ENCODE measurements at regions not wholly inside any gene's neighbourhood (a gene's known extent, or its start where the extent isn't known, plus 50 kb on each side); places are given as distances from the start of the nearest gene placed in this dataset.
"Not testable (repeated sequence)": the region's sequence is repeated elsewhere in the genome, so short reads cannot be mapped to it uniquely, and the experiment has no call there.

DNA sequence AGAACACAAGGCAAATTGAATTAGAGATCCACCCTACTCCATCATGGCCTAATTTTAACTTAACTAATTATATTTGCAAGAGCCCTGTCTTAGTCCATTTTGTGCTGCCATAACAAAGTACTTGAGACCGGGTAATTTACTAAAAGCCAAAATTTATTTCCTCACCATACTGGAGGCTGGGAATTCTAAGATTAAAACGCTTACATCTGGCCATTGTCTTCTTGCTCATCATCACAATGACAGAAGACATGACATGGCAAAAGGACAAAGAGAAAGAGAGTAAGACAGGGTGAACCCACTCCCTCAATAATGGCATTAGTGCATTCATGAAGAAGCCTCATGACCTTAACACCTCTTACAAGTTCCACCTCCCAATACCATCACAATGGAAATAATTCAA, 1068.6 kb downstream of the DNAJB9 start:
- no peaks in the 10 kb centered on the region for H3K9me3 ChIP-seq (ENCODE audit: control insufficient read depth, low read depth, low read length)
- no peaks in the 10 kb centered on the region for H3K36me3 ChIP-seq (ENCODE audit: control insufficient read depth, insufficient read depth, low read length)
- no peak for DNase-seq
- no peak overlapping the region for H3K4me3 ChIP-seq (ENCODE audit: low read length)
- H3K27me3 ChIP-seq (ENCODE audit: control insufficient read depth, insufficient read depth, low read length) = no peaks in the 10 kb centered on the region
- no peak overlapping the region for H3K27ac ChIP-seq (ENCODE audit: low read length)
- H3K4me1 ChIP-seq (ENCODE audit: control insufficient read depth, insufficient read depth, low read length) = no peaks in the 10 kb centered on the region
- no CpG with 5 or more reads among the region's 2 CpGs for whole genome bisulfite sequencing (ENCODE audit: insufficient coverage, low lambda C conversion rate)

DNA sequence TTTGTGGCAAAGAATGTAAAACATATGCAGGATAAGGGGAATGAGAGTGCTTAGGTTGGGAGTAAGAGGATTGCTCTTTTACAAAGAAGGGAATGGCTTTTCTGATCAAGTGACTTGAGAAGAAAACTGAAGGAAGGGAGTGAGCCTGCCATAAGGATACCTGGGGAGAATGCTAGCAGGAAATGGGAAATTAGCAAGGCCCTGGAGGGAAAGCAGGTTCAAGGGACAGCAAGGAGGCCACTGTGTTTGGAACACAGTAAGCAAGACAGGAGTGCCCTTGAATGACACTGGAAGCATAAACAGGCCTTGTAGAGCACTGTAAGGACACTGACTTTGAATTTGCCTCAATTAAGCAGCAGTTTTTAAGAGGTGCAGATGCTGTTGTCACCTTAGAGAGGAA, 1069.9 kb downstream of the DNAJB9 start:
- H3K27ac ChIP-seq (ENCODE audit: low read length) = no peak overlapping the region
- H3K9me3 ChIP-seq (ENCODE audit: control insufficient read depth, low read depth, low read length) = no peaks in the 10 kb centered on the region
- no peaks in the 10 kb centered on the region for H3K27me3 ChIP-seq (ENCODE audit: control insufficient read depth, insufficient read depth, low read length)
- DNase-seq = no peak
- no peaks in the 10 kb centered on the region for H3K4me1 ChIP-seq (ENCODE audit: control insufficient read depth, insufficient read depth, low read length)
- no peak overlapping the region for H3K4me3 ChIP-seq (ENCODE audit: low read length)
- H3K36me3 ChIP-seq (ENCODE audit: control insufficient read depth, insufficient read depth, low read length) = no peaks in the 10 kb centered on the region

DNA sequence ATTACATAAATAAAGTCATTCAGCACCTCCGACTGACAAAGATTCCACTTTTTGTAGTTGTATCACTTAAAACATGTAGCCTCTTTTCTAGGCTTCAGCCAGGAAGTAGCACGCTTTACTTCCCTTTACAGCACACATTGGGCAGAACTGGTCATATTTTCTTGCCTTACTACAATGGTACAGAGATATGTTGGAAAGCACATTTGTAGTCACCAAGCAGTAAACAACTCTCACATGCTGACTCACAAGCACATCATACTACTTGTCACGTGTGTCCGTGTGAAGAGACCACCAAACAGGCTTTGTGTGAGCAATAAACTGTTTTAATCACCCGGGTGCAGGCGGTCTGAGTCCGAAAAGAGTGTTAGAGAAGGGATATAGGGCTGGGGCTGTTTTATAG, 1071.8 kb downstream of the DNAJB9 start:
- DNase-seq = no peak
- no peak overlapping the region for H3K4me3 ChIP-seq (ENCODE audit: low read length)

DNA sequence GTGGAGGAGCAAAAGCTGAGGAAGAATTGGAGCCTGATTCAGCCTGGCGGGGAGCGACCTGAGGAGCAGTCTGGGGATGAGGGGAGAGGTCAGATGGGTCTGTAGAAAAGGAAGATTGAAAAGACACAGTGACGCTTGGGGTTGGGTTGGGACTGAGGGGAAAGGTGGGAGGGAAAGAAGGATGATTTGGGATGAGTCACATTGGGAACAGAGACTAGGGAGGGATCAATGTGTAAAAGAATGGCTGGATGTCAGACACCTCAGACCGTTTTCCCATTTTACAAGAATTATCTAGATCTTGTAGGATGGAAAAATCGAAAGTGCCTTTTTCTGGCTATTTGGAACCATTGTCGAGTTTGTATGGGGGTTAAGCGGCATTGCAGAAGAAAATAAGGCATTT, 1076.5 kb downstream of the DNAJB9 start:
- H3K36me3 ChIP-seq (ENCODE audit: control insufficient read depth, insufficient read depth, low read length) = no peaks in the 10 kb centered on the region
- H3K27ac ChIP-seq (ENCODE audit: low read length) = no peak overlapping the region
- H3K4me1 ChIP-seq (ENCODE audit: control insufficient read depth, insufficient read depth, low read length) = no peaks in the 10 kb centered on the region
- no peak overlapping the region for H3K4me3 ChIP-seq (ENCODE audit: low read length)
- no peak for DNase-seq
- no peaks in the 10 kb centered on the region for H3K9me3 ChIP-seq (ENCODE audit: control insufficient read depth, low read depth, low read length)
- no peaks in the 10 kb centered on the region for H3K27me3 ChIP-seq (ENCODE audit: control insufficient read depth, insufficient read depth, low read length)
- 100% methylated on average over 2 of the region's 7 CpGs for WGBS (ENCODE audit: insufficient coverage, low lambda C conversion rate)

More for the DNA sequence above, 1071.8 kb downstream of the DNAJB9 start:
- 100% methylated on average over 3 of the region's 7 CpGs for WGBS (ENCODE audit: insufficient coverage, low lambda C conversion rate)
- Histone ChIP-seq H3K9me3 (ENCODE audit: control insufficient read depth, low read depth, low read length) (no peaks in the 10 kb centered on the region), H3K27me3 (ENCODE audit: control insufficient read depth, insufficient read depth, low read length) (no peaks in the 10 kb centered on the region), H3K27ac (ENCODE audit: low read length) (no peak overlapping the region), H3K36me3 (ENCODE audit: control insufficient read depth, insufficient read depth, low read length) (no peaks in the 10 kb centered on the region), H3K4me1 (ENCODE audit: control insufficient read depth, insufficient read depth, low read length) (no peaks in the 10 kb centered on the region)

DNA sequence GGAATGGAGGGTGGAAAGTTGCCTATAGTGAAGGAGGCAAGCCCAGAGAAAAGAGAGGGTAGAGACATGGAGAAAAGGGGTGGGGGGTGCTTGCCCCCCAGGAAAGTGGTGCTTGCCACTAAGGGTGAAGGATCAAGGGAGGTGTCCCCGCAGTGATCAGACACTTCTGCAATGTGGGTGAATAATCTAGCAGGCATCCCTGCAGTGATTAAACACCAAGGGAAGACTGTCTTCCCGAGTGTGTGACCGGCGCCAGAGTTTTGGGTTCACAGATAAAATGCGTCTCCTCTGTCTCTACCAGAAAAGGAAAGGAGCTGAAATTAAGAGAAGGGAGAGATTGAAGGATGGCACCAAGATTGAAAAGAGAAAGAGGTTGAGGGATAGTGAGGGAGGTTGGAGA, 1076.9 kb downstream of the DNAJB9 start:
- H3K36me3 ChIP-seq (ENCODE audit: control insufficient read depth, insufficient read depth, low read length); H3K4me3 ChIP-seq (ENCODE audit: low read length); H3K9me3 ChIP-seq (ENCODE audit: control insufficient read depth, low read depth, low read length); H3K4me1 ChIP-seq (ENCODE audit: control insufficient read depth, insufficient read depth, low read length); H3K27ac ChIP-seq (ENCODE audit: low read length); DNase-seq; H3K27me3 ChIP-seq (ENCODE audit: control insufficient read depth, insufficient read depth, low read length): not testable (repeated sequence)
- WGBS (ENCODE audit: insufficient coverage, low lambda C conversion rate) = 92% methylated on average over 3 of the region's 5 CpGs

GRCh38 chr7:109647263-109647662, 1077.6 kb downstream of the DNAJB9 start:
- not testable (repeated sequence) for H3K27ac ChIP-seq (ENCODE audit: low read length)
- no CpG with 5 or more reads among the region's 3 CpGs for WGBS (ENCODE audit: insufficient coverage, low lambda C conversion rate)

GRCh38 chr7:109659261-109659660, 1089.6 kb downstream of the DNAJB9 start:
- Histone ChIP-seq H3K4me1 (ENCODE audit: control insufficient read depth, insufficient read depth, low read length) (no peaks in the 10 kb centered on the region), H3K36me3 (ENCODE audit: control insufficient read depth, insufficient read depth, low read length) (no peaks in the 10 kb centered on the region), H3K9me3 (ENCODE audit: control insufficient read depth, low read depth, low read length) (no peaks in the 10 kb centered on the region), H3K27me3 (ENCODE audit: control insufficient read depth, insufficient read depth, low read length) (no peaks in the 10 kb centered on the region), H3K27ac (ENCODE audit: low read length) (no peak overlapping the region), H3K4me3 (ENCODE audit: low read length) (no peak overlapping the region)
- 71% methylated on average over 1 of the region's 2 CpGs for WGBS (ENCODE audit: insufficient coverage, low lambda C conversion rate)
- DNase-seq = no peak

More at GRCh38 chr7:109647263-109647662, 1077.6 kb downstream of the DNAJB9 start:
- not testable (repeated sequence) for H3K27me3 ChIP-seq (ENCODE audit: control insufficient read depth, insufficient read depth, low read length); H3K36me3 ChIP-seq (ENCODE audit: control insufficient read depth, insufficient read depth, low read length); H3K9me3 ChIP-seq (ENCODE audit: control insufficient read depth, low read depth, low read length); H3K4me1 ChIP-seq (ENCODE audit: control insufficient read depth, insufficient read depth, low read length); H3K4me3 ChIP-seq (ENCODE audit: low read length); DNase-seq

DNA sequence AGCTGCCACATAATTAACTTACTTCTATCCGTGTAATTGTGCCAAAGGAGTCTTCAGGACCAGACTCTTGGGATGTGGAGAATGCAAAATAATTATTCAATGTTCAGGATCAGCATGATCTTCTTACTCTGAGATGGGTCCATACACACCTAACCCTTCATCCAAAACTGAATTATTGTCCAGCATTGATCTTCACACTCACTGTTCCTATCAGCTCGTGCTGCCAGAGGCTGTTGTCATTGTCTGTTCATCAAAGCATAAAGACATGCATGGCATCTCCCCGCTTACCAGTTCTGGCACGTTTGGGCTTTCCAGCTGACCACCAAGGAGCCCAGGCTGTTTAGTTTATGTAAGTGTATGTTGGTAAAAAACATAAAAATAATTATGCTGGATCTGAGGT, 1090.7 kb downstream of the DNAJB9 start:
- no peaks in the 10 kb centered on the region for H3K36me3 ChIP-seq (ENCODE audit: control insufficient read depth, insufficient read depth, low read length)
- no peaks in the 10 kb centered on the region for H3K27me3 ChIP-seq (ENCODE audit: control insufficient read depth, insufficient read depth, low read length)
- no CpG with 5 or more reads among the region's 4 CpGs for WGBS (ENCODE audit: insufficient coverage, low lambda C conversion rate)
- H3K9me3 ChIP-seq (ENCODE audit: control insufficient read depth, low read depth, low read length) = no peaks in the 10 kb centered on the region
- H3K4me1 ChIP-seq (ENCODE audit: control insufficient read depth, insufficient read depth, low read length) = no peaks in the 10 kb centered on the region
- DNase-seq = no peak
- H3K4me3 ChIP-seq (ENCODE audit: low read length) = no peak overlapping the region
- H3K27ac ChIP-seq (ENCODE audit: low read length) = no peak overlapping the region

DNA sequence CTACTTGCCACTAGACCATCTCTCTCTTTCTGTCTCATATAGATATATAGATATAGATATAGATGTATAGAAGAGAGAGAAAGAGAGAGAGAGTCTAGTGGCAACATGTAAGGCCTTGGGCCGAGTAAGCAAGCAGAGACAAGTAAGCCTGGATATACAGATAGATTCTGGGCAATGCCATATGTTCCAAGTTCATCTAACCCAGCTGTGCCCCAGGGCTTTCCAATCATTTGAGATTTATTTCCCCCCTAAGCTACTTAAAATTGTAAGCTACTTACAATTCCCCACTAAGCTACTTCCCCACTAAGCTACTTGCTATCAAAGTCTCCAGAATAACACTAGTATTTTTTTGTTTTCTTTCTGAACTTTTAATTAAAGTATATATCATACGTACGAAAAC, 1094.1 kb downstream of the DNAJB9 start:
- no peaks in the 10 kb centered on the region for H3K4me1 ChIP-seq (ENCODE audit: control insufficient read depth, insufficient read depth, low read length)
- no peaks in the 10 kb centered on the region for H3K27me3 ChIP-seq (ENCODE audit: control insufficient read depth, insufficient read depth, low read length)
- H3K9me3 ChIP-seq (ENCODE audit: control insufficient read depth, low read depth, low read length) = no peaks in the 10 kb centered on the region
- 95% methylated on average over 3 of the region's 3 CpGs for WGBS (ENCODE audit: insufficient coverage, low lambda C conversion rate)
- H3K27ac ChIP-seq (ENCODE audit: low read length) = no peak overlapping the region
- no peak overlapping the region for H3K4me3 ChIP-seq (ENCODE audit: low read length)
- no peak for DNase-seq
- H3K36me3 ChIP-seq (ENCODE audit: control insufficient read depth, insufficient read depth, low read length) = no peaks in the 10 kb centered on the region

- DNase-seq; H3K4me1 ChIP-seq (ENCODE audit: control insufficient read depth, insufficient read depth, low read length): not testable (repeated sequence)
- no CpG with 5 or more reads among the region's 2 CpGs for WGBS (ENCODE audit: insufficient coverage, low lambda C conversion rate)
These were observed 1117.6 kb downstream of the DNAJB9 start for GRCh38 chr7:109687269-109687668.

DNA sequence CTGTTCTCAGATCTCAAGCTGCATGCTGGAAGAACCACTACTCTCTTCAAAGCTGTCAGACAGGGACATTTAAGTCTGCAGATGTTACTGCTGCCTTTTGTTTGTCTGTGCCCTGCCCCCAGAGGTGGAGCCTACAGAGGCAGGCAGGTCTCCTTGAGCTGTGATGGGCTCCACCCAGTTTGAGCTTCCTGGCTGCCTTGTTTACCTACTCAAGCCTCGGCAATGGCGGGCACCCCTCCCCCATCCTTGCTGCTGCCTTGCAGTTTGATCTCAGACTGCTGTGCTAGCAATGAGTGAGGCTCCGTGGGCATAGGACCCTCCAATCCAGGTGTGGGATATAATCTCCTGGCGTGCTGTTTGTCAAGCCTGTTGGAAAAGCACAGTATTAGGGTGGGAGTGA, 1122.9 kb downstream of the DNAJB9 start:
- H3K27ac ChIP-seq (ENCODE audit: low read length); H3K4me3 ChIP-seq (ENCODE audit: low read length); DNase-seq; H3K27me3 ChIP-seq (ENCODE audit: control insufficient read depth, insufficient read depth, low read length); H3K36me3 ChIP-seq (ENCODE audit: control insufficient read depth, insufficient read depth, low read length); H3K9me3 ChIP-seq (ENCODE audit: control insufficient read depth, low read depth, low read length); H3K4me1 ChIP-seq (ENCODE audit: control insufficient read depth, insufficient read depth, low read length): not testable (repeated sequence)
- no CpG with 5 or more reads among the region's 4 CpGs for WGBS (ENCODE audit: insufficient coverage, low lambda C conversion rate)

More at GRCh38 chr7:109687269-109687668, 1117.6 kb downstream of the DNAJB9 start:
- not testable (repeated sequence) for H3K9me3 ChIP-seq (ENCODE audit: control insufficient read depth, low read depth, low read length); H3K27ac ChIP-seq (ENCODE audit: low read length); H3K36me3 ChIP-seq (ENCODE audit: control insufficient read depth, insufficient read depth, low read length); H3K27me3 ChIP-seq (ENCODE audit: control insufficient read depth, insufficient read depth, low read length); H3K4me3 ChIP-seq (ENCODE audit: low read length)
